NCI-H69 (cell line): ENCODE measurements at regions not wholly inside any gene's neighbourhood (a gene's known extent, or its start where the extent isn't known, plus 50 kb on each side); places are given as distances from the start of the nearest gene placed in this dataset.
"Not testable (repeated sequence)": the region's sequence is repeated elsewhere in the genome, so short reads cannot be mapped to it uniquely, and the experiment has no call there.

Experiments
- DNase-seq: peaks from one replicate; lab custom pipeline; 2025; lab: John Stamatoyannopoulos, UW

DNA sequence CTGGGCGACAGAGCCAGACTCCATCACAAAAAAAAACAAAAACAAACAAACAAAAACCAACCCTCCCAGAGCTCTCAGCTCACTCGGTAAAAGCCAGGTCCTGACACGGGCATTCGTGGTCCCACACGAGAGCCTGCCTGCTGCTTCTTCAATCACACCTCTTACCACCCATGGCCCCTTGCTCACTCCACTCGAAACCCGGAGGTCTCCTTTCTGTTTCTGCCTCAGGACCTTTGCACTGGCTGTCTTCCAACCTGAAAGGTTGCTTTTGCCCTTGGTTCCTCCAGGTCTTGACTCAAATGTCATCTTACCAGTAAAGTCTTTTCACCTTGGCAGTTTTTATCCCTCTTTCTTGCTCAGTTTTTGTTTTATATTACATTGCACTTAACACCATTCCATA lies 169.6 kb downstream of the EVX1 start:
- no peak for DNase-seq

DNA sequence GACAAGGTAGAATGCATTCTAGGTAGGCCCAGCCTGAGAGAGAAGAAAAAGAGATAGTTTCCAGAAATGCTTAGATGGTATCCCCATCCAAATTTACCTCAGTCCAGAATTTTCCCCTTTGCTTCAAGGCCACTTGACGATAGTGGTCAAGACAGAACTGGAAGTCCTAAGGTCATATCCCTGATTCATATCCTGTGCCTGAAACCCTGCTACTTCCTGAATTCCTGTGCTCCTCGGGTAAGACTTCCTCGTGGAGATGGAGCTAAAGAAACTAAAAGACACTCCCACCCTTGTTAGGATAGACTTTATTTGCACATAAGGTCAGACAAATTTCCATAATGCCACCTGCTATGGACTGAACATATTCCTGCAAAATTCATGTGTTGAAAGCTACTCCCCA lies 175.9 kb downstream of the EVX1 start:
- no peak for DNase-seq

DNA sequence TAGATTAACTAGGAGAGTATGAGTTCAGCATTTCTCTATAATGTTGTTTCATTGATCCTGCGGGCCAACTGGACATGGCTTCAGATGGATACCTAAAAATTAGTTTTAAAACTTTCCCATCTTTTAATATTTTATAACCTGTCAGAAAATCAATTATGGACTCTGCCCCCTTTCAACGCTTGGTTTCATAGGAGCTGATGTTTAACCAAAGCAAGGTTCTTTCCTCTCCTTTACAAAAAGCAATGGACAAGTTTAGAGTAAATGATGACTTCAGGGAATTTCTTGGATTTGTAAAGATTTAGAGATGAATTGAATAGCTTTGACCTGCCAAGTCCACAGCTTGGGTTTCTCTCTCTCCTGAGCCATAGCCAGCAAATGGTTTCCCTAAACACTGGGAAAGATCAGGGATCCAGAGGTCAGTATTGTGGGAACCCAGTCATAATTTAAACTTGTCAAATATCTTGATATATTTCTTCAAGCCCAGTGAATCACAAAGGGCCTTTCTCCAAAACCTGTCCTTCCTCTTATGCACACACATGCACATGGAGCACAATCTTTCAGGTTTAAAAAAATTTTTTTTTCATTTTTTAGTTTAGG lies 177.1 kb downstream of the EVX1 start:
- DNase-seq: no peak

DNA sequence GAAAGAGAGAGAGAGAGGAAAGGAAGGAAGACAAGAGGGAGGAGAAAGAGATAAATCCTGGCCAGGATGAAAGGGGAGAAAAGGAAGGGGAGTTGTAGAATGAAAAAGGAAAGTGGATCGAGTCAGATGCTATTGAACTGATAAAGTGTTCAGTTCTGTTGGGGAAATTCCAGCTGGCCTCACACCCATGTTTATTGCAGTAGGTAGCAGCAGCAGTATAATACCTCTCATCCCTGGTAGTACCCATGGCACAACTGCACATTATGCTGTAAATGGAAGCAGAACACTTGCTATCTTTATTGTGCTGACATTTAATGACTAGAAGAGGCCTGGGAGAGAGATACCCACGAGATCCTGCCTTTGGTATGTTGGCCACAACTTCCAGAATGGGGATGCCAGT lies 178.1 kb downstream of the EVX1 start:
- DNase-seq: no peak

DNA sequence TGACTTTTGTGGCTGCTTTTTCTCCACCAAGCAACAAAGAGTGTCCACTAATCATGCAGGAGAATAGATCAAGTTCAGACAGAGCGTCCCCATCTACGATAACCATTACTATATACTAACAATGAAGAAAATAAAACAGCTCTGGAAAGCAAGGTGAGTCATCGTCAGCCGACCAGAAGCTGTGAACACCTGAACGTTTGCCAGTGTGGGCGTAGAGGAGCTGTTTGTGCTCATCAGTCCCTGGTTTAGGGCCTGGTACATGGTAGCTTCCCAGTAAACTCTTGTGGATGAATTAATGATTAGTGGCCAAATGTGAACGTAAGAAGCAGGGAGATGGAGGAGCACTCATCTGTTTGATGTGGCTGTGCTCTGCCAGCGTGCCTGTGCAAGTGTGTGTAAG lies 180.7 kb downstream of the EVX1 start:
- peak; percentile 48 for DNase-seq

DNA sequence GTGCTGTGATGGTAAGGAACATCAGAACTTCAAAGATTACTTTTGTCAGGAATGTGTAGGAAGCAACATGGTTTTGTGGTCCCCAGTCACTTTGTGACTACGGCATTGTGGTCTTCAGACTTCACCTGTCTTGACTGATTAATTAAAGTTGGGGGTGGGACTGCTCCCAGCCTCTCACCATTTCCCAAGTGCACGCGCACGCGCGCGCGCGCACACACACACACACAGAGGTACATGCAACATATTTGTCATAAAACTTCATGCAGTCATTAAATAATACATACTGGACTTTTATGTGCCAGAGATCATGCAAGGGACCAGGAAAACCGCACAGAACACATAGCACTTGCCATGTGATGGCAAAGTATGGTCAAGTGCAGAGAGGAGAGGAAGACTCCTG lies 181.2 kb downstream of the EVX1 start:
- no peak for DNase-seq

DNA sequence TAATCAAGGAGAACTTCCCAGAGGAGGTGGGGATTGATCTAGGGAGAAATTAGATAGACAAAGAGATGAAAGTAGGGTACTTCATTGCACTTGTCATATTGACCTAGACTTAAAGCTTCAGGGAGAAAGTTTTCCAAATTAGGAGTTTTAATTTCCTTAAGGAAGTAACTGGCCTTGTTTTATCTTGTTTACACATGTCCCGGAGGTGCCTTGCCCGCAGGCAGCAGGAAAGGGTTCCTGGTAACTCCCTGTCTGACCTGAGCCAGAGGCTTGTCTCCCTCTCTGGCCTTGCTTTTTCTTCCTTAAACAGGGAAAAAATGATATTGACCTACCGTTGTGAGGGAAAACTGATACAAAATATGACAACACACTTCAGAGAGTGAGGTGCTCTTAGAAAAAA lies 181.6 kb downstream of the EVX1 start:
- DNase-seq: peak; percentile 18

DNA sequence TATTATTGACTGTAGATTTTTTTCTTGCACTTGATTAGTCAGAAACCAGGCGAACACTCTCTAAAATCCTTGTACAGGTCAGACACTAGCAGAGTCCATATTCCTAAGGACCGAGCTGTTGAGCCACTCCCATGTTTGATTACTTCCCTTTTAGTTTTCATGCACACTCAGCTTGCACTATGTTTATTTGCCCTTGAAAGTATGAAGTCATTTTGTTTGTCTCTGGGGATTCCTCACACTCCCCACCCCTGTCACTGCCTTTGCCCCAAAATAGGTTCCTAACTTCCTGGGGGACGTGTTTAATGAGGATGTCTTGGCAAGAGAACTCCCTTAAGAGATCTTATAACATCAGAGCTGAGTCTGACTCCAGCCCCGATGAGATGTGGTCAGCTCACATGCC lies 182.1 kb downstream of the EVX1 start:
- DNase-seq: peak; percentile 46

DNA sequence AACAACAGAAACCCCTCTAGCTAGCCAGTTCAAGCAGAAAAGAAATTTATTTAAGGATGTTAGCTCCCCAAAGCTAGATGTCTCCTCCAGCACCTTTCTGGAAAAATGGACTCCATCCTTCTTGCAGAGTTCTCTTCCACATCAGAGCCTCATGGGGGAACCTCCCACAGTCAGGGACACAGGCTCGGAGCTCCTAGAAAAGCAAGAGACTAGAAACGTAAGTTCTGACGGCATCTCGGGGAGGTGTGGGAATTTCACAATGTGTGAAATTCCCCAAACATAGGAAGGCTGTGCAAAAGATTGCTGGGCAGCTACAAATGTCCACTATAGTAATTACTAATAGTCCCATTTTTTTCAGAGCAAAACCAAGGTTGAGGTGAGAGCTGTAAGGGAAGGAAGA lies 184.8 kb downstream of the EVX1 start:
- DNase-seq: no peak

DNA sequence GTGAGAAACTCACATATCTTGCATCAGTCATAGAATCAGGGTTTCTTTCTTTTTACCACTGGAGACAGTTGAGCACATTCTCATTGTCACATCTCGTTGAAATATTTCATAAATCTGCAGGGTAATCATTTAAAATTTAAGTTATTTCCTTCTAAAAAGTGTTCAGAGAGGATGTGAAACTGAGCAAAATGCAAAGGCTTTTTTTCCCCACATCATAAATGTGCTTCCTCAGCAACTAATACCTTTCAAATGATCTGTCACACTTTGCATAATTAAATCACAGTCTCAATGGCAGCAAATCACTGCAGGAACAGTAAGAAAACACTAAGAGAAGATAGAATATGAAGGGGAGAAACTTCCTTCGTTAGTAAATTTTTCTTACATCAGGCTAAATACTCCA lies 187.5 kb downstream of the EVX1 start:
- DNase-seq: no peak

DNA sequence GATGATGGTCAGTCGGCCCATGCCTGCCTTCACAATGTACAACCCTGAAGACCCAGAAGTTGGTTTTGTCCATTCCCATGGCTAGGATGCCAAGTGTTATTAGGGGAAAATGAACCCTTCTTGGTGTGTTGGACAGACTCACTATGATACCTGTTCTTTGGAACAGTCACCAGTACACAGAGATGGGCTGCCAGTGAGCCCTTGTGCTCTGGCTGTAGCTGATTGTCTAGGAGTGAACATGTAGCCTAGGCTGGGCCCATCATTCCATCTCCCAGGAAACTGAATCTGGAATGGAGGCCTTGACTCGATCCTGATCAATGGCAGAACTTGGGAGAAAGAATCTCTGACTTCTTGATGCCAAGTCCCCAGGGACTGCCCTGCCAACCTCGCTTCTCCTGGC lies 188.9 kb downstream of the EVX1 start:
- no peak for DNase-seq

DNA sequence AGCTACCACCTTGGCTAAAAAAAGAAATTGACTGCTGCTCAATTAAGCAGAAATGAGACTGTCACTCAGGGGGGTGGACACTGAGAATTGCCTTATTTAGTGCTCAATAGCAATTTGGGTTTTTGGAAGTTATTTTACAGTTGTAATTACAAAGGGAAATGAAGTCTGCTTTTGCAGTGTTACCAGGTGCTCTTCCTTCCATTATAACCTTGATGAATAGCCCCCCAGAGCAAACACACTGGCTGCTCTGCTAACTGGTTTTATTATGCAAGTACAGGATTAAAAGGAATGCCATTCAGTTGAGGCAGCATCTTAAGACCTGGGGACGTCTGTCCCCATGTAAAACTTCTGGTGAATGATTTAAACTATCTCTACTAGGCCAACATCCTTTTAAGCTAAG lies 191.0 kb downstream of the EVX1 start:
- no peak for DNase-seq

DNA sequence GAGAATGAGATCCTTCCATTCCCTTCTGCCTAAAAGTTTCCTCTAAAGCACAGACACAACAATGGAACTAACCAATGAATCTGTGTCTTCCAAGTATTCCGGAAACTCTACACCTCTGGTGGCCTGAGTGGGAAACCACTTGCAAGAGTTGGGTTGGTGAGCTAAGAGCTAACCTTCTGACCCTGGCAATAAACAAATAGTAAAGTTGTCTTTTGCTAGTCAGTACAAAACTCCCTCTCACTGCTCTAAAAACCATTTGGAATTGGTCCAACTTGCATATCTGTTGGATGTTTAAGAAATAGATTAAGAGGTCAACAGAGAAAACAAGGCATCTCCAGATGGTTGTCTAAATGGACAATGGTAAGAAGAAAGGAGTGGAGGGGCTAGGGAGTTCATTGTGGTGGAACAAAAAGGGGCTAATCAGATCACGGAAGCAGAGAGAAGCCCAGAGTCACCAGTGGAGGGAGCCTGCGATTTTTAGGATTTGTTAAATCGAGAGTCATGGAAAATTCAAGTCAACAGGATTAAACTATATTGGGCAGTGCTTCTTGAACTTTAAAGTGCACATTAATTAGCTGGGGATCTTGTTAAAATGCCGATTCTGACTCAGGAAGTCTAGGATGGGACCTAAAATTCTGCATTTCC lies 192.3 kb downstream of the EVX1 start:
- DNase-seq: peak; percentile 35

DNA sequence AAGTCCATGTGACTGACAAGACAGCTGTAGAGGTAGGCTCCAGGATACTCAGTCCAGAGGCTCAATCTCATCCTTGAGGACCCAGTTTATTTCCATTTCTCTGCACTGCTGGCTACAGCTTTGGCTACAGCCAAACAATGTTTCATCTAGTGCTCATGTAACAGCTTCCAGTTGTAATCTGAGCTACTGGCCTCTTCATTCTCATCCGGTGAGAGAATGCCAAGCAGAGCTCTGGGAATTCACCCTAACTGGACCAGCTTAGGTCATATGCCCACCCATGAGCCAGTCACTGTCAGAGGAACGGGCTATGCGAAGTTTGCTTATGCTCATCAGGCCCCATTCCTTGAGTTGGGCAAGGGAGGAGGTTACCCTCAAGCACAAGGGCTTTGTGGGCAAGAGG lies 192.9 kb downstream of the EVX1 start:
- DNase-seq: no peak

DNA sequence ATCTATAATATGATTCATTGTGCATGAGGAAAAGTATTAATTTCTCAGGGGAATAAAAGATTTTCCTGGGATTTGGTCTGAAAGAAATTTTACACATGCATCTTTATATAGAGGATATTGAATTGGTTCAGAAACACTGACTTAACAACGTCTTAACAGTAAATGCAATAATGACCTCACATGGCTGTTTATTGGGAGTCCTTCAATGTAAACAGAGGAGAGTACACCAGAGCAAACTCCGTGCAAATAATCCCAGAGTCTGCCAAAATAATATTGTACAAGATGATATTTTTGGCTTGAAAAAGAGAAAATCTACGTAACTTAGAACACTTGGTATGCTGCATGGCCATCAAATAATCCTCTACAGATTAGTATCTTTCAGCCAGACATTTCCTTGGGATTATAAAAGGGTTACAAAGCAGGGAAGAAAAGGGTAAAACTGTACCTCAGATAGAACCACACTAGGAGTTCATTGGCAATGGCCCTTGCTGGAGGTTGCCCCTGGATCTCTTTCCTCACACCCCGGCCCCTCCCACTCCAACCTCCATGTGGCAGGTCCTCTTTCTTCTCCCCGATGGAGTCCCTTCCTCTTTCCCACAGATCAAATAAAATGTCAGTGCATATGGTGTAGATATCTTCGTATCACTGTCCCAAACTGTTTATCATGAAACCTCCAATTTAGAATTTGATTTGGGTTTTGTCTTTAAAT lies 196.4 kb downstream of the EVX1 start:
- DNase-seq: no peak

DNA sequence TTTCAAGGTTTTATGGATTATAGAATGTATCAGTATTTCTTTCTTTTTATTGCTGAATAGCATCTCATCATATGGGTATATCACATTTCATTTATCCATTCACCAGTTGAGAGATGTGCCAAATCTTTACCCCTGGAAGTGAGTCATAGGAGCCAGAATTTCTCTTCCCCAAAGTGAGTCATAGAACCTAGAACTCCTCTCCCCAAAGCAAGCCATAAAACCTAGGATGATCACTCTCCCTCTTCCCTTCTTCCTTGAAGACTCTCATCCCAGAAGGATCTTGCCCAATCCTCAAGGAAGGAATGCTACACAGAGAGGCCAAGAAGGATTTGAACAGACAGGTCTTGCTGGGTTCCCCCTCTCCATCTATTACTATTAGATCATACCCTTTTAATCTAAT lies 199.9 kb downstream of the EVX1 start:
- DNase-seq: no peak

DNA sequence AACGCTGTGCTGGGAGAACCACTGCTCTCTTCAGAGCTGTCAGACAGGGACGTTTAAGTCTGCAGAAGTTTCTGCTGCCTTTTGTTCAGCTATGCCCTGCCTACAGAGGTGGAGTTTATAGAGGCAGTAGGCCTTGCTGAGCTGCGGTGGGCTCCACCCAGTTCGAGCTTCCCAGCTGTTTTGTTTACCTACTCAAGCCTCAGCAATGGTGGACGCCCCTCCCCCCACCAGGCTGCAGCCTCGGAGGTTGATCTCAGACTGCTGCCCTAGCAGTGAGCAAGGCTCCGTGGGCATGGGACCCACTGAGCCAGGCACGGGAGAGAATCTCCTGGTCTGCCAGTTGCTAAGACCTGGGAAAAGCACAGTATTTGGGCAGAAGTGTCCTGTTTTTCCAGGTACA lies 206.4 kb downstream of the EVX1 start:
- DNase-seq: peak; percentile 67

DNA sequence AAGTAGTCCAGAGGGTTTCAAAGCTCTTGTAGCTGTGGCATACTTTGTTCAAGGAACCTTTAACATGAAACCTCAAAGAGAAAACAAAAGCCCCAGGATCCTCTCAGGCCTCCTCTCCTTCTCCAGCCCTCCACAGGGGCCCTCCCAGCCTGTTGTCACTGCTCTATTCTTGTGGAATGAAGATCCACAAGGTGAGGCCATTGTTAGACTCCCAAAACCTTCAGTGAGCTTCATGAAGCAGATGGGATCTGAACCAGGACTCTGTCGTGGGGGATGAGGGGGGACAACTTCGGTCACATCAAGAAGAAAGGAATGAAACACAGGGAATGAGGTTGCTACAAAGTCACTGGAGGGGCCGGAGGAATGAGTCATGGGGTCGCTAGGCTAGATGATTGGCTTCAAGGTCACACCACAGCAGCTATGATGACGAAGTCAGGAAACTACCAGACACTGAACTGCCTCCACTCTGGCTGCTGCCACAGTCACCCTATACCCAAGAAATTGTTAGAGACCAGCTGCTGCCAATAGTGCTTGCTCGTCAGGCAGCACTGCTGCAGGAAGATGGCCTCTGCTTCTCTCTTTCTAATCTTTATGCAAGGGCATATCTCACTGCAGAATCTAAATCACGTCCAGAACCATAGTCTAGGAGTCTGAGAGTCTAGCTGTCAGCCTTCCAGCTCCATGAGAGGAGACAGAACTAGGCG lies 208.8 kb downstream of the HIBADH start:
- DNase-seq: no peak

DNA sequence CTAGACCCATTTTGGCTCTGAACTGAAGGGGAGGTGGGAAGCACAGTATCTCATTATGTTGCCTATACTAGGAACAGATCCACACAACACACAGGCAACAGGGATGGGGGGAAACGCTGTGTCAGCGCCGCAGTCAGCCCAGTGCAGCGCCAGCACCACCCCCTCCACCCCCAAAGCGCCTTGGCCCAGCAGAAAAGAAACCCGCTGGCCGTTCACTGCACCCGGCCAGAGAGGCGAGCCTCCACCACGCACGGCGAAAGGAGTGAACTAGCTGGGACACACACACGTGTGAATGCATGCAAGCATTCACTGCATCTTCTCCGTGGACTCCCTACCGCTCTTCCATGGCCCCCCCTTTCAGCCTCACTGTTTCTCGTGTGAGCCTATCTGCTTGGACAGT lies 205.6 kb downstream of the HIBADH start:
- not testable (repeated sequence) for DNase-seq

DNA sequence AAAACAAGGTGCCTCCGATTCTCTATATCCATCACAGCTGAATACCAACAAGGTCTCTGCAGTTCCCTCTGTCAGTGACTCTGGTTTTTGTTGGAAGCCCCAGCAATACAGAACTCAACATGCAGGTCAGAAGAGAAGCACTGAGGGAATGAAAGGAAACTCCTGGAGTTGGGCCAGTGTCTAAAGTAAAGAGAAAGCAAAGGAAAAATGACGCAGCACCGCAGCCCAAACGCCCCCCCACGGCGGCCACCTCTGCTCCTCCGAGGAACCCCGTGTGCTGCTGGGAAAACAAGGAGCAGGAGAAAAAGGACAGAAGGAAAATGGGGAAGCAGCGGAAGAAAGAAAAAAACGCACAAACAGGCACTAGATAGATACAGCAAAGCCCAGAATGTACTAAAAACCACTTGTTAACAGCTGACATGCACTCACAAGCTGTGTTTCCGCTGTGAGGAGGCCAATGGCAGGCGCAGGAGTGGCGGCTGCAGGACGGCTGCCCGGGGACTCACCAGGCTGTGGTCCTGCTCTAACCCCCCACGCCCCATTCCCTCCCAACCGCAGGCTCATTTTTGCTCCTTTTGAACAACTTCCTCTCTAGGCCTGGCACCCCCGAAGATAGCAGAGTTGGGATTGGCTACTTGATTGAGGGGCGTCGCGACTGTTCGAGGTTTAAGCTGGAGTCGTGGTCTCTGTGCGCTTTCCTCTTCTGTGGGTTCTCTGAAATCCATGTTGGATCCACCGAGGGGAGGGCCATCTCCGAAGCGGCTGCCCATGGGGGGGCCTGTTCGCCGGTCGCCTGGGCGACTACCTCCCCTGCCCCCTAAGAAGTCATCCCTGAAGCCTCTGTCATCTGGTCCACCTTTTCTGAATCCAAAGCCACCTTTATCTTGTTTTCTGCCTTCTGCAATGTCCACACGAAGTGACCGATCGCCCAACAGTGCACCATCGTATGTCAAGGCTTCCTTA lies 204.8 kb downstream of the HIBADH start:
- DNase-seq: peak; percentile 49

DNA sequence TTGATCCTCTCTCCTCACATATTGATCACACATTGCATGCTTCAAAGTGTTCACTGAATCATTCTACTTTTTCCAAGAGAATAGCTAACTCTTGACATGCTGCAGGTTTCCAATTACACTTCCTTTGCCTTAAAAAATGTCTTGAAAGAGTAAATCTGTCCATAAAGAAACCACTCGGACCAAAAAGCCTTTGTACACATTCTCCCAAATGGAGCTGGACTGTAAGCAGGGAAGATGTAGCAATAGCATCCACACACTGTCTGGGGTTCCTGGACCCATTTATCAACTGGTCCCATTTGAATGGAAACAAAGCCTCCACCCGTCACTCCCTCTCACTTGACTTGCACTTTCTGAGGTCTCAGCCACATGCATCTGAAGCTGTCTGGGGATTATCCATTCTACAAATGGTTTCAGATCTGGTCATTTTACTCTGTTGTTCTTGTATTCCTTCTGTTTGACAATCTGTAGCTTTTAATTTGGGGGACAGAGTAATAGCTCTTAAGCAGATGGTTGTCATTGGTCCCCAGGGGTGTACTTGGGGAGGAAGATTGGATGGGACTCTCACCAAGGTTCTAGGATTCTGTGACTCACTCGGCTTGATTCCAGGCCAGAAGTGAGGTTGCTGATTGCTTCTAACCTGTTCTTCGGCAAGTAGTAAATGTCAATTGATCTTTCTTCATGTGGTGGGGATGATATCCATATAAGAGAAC lies 203.5 kb downstream of the HIBADH start:
- no peak for DNase-seq
